Ovary (tissue), 3 donors: ENCODE measurements at regions not wholly inside any gene's neighbourhood (a gene's known extent, or its start where the extent isn't known, plus 50 kb on each side); places are given as distances from the start of the nearest gene placed in this dataset.

Source experiments
- CTCF ChIP-seq, 3 donors: fragments of 450-650 bp in 2 of 3; fragments of 200-600 bp in 1 of 3; IDR thresholded peaks; one replicate each; pipeline versions ENCODE4 v1.5.1 to v1.8.0; 2016 to 2022; ENCODE audit warnings: antibody characterized with exemption in 3 of 3, mild to moderate bottlenecking in 1 of 3
- EP300 ChIP-seq: sonication (generic); formaldehyde crosslinking; IDR thresholded peaks from one replicate; pipeline ENCODE4 v1.6.1; 2017; ENCODE audit warnings: antibody characterized with exemption
- POLR2A ChIP-seq: fragments of 450-650 bp; IDR thresholded peaks from one replicate; pipeline ENCODE4 v1.6.1; 2017; ENCODE audit warnings: antibody characterized with exemption, mild to moderate bottlenecking, moderate library complexity
- donor health status: DM: no; HTN: no; CAD: no.

DNA sequence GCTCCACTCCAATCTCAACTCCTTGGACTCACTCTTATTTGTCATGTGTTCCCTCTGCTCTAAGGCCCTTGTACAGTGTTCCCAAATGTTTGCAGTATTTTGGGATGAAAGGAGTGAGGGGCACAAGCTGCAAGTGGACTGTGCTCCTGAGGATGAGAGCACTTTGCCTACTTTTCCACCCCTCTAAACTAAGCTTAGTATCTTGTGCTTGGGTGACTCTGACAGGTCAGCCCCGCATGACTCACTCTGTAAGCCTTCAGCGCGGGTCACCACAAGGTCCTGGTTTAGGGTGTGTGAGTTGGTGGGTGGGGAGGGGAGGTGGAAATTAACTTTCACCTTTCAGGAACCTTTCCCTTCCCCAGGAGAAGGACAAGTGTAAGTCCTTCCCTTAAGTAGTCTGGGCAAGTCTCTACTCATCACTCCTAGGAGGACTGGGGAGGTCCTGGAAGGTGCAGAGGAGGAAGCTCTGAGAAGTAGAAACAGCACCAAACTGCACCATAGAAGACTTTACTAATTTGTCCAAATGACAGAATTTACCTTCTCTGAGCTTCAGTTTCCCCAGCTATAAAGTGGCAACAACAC is 68.8 kb upstream of the EPB41L1 start:
- TF ChIP-seq CTCF (IDR thresholded peaks at IDR 0.05) (no peak), EP300 (no peak), POLR2A (no peak)
